ENCODE measurements at regions not wholly inside any gene's neighbourhood (a gene's known extent, or its start where the extent isn't known, plus 50 kb on each side); places are given as distances from the start of the nearest gene placed in this dataset.

DNA sequence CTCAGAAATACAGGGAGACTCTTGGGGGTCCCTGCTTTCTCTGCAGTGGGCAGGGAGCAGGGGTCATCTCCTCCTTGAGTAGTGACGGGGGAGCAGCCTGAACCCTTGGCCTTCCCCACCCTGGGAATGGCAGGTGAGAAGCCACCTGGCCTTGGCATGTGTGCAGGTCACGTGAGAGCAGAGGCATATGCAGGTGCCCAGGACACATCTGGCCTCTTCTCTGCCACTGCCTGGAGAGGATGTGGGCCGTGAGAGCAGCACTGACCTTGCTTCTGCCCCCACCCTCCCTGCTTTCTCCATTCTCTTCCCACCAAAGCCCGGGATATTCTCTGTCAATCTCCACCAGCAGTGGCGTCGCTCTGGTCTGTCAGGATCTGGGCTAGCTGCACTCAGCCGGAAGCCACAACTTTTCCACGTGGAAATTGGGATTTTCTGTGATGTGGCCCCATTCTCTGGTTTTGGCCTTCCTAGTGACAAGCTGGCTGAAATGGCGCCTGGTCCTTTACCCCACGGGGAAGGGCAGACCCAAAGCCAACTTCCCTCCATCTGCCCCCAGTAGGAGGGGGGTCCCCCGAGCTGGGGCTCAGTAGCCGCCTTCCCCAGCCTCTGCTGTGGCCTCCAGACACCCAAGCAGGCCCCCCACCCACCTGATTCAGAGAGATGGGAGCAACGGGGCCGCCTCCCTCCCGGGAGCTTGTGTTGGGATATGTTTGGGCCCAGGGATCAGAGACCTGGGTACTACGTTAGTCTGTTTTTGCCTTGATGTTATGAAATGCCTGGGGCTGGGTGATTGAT is 70.4 kb upstream of the FCN1 start:
- DNase-seq: peak; percentile 38

DNA sequence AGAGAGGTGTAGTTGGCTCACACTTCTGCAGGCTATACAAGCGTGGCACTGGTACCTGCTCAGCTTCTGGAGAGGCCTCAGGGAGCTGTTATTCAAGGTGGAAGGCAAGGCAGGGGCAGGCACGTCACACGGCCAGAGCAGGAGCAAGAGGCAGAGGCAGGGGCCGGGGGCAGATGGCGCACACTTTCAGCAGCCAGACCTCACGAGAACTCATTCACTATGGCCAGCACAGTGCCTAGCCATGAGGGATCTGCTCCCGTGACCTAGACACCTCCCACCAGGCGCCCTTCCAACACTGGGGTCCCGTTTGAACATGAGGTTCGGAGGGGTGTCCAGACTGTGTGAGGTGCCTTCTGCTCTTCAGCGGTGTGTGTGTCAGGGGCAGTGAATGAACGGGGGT is 71.0 kb upstream of the FCN1 start:
- DNase-seq: no peak

DNA sequence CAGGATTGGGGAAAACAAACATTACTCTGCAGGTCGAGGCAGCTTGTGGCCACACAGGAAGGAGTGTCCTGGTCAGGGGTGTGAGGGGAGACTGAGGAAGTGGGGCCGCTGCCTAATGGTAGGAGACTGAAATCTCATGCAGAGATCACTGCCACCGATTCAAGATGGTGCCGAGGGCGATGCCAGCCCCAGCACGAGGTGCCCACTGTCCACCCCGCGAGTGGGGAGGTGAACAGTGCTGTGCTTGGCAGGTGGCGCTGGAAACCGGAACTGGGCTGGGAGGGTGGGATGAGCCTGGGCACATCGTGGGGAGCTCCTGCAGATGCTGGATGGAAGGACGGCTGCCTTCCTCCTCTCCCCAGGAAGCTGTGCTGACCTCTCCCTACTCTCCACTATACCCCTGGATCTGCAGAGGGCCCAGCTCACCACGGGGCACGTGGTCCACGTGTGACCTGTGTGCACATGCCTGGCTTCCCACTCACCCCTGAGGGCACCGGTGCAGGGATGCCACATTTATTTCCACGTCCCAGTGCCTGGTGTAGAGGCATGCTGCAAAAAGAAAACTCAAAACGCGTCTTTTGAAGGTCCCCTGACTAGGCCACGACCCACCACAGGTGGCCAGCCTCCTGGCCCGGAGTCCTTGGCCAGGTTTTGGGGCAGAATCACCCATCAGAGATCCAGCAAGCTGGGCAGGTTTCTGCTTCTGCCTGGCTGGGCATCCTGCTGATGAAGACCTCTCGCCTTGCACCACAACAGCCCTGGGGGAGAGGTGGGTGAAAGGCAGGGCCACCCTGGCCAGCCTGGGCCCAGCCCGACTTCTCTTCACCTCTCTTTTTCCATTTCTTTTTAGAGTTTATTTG is 71.7 kb upstream of the FCN1 start:
- no peak for DNase-seq

GRCh38 chr9:134991808-134992754 is 74.4 kb upstream of the FCN1 start:
- no peak for DNase-seq

GRCh38 chr9:134992755-134993124 is 75.0 kb upstream of the FCN1 start:
- DNase-seq: no peak

DNA sequence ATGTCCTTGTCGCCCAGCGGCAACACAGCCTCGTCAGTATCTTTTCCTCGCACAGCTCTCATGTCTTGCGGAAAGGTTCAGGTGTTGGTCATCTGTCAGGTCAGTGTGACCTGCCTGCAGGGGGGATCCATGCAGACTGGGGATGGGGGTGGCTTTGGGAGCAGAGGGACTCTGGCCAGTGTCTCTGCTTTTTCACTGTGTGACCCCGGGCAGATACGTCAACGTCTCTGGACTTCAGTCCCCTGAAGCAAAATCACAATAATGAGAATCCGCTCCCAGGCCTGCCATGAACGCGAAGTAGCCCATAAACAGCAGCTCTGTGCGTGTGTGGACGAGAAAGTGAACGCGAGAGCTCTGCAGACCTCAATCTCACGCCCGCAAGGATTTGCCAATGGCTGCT is 75.7 kb upstream of the FCN1 start:
- DNase-seq: no peak

- no peak for DNase-seq
These were observed 76.4 kb upstream of the FCN1 start for GRCh38 chr9:134993996-134994720.

GRCh38 chr9:134994926-134995791 is 77.4 kb upstream of the FCN1 start:
- DNase-seq: no peak

DNA sequence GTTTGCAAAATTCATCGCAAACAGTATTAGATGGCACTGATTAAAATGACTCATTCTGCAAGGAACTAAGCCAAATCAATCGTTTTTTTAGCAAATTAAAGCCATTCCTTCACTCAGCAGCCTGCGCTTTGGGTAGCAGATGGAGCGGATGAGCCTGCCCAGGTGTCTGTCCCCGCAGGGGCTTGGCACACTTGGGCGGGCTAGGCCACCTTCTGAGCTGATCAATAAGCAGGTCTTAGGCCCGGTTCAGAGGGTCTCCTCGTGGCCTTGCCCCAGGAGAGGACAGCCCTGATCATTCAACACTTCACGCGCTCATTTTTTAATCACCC is 78.0 kb upstream of the FCN1 start:
- no peak for DNase-seq

GRCh38 chr9:134996591-134997530 is 79.1 kb upstream of the FCN1 start:
- no peak for DNase-seq

DNA sequence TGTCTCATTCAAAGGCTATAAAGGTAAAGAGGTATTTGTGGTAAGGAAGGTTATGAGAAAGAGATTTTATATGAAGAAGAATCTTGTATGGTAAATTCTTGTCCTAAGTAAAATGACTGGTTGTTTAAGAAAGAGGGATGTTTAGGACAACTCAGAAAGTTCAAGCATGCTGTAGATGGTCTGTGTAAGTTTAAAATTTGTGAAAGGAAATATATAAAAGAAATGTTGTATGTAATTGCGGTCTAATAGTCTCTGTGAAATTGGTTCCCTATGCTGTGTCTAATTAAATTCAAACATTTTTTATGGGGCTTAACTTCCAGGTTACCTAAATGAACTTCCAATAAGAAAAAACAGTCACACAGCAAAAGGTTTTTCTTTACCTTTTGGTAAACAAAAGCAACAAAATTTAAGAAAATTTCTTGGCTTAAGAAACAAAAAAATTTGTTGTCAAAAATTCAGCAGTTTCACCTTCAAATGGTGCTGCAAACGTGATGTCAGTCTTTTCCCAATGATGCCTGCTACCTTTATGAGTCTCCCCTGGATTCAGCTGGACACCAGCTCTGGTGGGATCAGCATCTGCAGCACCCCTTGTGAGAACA is 83.0 kb upstream of the FCN1 start:
- no peak for DNase-seq

- DNase-seq: no peak
These were observed 83.8 kb upstream of the FCN1 start for GRCh38 chr9:135001526-135001925.

- no peak for DNase-seq
These were observed 84.6 kb upstream of the FCN1 start for GRCh38 chr9:135002336-135002735.

DNA sequence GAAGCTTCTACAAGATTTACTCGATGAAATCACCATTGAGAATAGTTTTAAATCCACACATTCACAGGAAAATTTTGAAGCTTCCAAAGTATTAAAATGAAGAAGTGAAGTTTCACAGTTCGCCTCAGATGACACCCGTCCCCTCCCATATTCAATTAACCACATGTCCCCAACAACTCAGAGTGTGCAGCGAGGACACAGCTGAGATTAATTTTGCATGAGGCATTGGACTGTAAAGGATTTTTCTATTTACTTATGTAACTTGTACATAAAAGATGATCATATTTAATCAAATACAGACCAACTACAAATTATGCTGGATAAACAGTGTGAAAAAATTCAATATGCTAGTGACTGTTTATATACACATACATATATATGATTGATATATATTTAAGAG is 84.7 kb upstream of the OLFM1 start:
- DNase-seq: no peak

- DNase-seq: no peak
These were observed 82.7 kb upstream of the OLFM1 start for GRCh38 chr9:135004772-135005171.

DNA sequence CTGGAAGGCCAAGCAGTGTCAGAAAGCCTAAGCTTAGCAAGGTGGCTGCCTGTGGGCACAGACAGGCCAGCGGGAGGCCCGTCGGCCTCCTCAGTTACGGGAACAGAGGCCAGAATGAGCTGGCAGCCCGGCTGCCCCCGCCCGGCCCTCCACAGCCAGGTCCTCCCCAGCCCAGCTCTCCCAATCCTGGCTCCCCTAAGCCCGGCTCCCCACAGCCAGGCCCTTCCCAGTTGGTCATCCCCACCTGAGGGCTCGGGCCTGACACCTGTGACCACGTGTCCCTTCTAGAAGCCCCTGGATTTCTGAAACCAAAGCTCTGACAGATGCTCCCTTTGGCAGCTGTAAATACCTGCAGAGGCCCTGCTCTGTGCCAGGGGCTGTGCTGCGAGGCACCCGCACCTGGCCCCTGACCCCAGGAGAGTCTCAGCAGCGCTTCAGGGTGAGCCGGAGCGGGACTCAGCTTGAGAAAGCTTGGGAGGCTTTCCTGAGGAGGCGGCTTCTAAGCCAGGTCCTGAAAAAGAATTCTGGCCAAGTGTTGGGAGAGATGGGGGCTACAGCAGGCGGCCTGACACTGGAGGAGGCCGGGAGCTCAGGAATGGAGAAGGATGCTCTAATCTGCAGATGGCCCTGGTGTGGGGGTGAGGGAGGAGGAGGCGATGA is 80.4 kb upstream of the OLFM1 start:
- DNase-seq: no peak

- DNase-seq: no peak
These were observed 79.9 kb upstream of the OLFM1 start for GRCh38 chr9:135007601-135008000.

DNA sequence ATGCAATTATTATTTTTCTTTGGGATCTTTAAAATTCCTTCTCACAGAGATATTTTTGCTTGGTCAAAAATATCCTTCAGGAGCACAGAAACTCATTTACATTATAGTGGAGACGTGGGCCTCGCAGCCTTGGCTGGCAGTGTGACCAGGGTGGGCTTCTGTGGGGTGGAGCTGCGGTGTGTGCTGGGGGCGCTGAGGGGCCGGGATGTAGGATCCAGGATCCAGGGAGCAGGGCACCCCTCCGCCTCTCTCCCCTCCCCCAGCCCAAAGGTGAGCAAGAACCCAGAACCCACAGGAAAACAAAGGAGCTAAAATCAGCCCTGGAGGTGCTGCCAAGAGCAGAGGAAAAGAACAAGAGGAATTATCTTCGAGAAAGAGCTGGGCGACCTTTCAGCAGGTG is 79.1 kb upstream of the OLFM1 start:
- DNase-seq: no peak

GRCh38 chr9:135009051-135009560 is 78.4 kb upstream of the OLFM1 start:
- no peak for DNase-seq

Data from NCI-H2171 treated with DMSO at 0.1 percent for 48 hours (cell line).